HG03571 (cell line): ENCODE measurements at regions not wholly inside any gene's neighbourhood (a gene's known extent, or its start where the extent isn't known, plus 50 kb on each side); places are given as distances from the start of the nearest gene placed in this dataset.

ENCODE experiments used
- ATAC-seq: cut with Tn5 transposase; IDR thresholded peaks from one replicate; pipeline ENCODE4 v1.9.1; 2021; ENCODE audit not compliant: unreplicated experiment

DNA sequence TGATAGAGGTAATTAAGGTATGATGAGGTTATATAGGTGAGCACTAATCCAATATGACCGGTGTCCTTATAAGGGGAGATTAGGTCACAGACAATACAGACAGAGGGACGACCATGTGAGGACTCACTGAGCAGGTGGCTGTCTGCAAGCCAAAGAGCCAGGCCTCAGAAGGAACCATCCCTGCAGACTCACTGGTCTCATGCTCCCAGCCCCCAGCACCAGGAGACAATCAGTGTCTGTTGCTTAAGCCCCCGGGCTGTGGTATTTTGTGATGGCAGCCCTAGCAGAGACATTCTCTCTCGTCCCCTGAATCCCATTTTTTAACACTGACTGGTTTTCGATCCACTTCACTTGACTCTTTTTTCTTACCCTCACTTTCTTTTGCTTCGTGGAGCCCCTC, 51.9 kb upstream of the PABPC3 start:
- ATAC-seq, result no peak
